CD14-positive monocyte (primary cell): ENCODE measurements at regions not wholly inside any gene's neighbourhood (a gene's known extent, or its start where the extent isn't known, plus 50 kb on each side); places are given as distances from the start of the nearest gene placed in this dataset.

Source experiments
- DNase-seq, 3 donors: peaks; one replicate each; pipeline ENCODE4 v3.0.0-alpha.2; 2011 to 2022
- H2AFZ ChIP-seq: 2 replicates; pipeline ENCODE4 v1.6.0; 2012; ENCODE audit warnings: mild to moderate bottlenecking, low read depth, low read length, inconsistent platforms; ENCODE audit not compliant: insufficient read depth, poor library complexity, severe bottlenecking
- H3K27ac ChIP-seq, 2 donors: 1 replicate in 1 of 2; 2 replicates in 1 of 2; pipeline ENCODE4 v1.5.1; 2012 to 2013; ENCODE audit warnings: low read length in 2 of 2, control low read depth in 1 of 2, inconsistent platforms in 1 of 2, low read depth in 1 of 2, mild to moderate bottlenecking in 1 of 2
- H3K27me3 ChIP-seq, 2 donors: one replicate each; pipeline versions ENCODE4 v1.6.0 to v1.6.1; 2011 to 2013; ENCODE audit warnings: low read length in 2 of 2; ENCODE audit not compliant: control insufficient read depth in 2 of 2, insufficient read depth in 2 of 2
- H3K36me3 ChIP-seq, 2 donors: replicated peaks in 1 of 2; 1 replicate in 1 of 2; 2 replicates in 1 of 2; pipeline versions ENCODE4 v1.5.1 to v1.6.1; 2012 to 2013; ENCODE audit warnings: low read length in 2 of 2, control low read depth in 1 of 2, inconsistent platforms in 1 of 2, mild to moderate bottlenecking in 1 of 2; ENCODE audit not compliant: insufficient read depth in 2 of 2, control insufficient read depth in 1 of 2
- H3K4me1 ChIP-seq, 2 donors: 1 replicate in 1 of 2; 2 replicates in 1 of 2; pipeline versions ENCODE4 v1.5.1 to v1.6.1; 2012 to 2013; ENCODE audit warnings: low read length in 2 of 2, control low read depth in 1 of 2, inconsistent platforms in 1 of 2, mild to moderate bottlenecking in 1 of 2, moderate library complexity in 1 of 2; ENCODE audit not compliant: insufficient read depth in 2 of 2, control insufficient read depth in 1 of 2
- H3K4me2 ChIP-seq: replicated peaks from 2 replicates; pipeline ENCODE3; 2012; ENCODE audit warnings: low read length, moderate library complexity, mild to moderate bottlenecking; ENCODE audit not compliant: poor library complexity, severe bottlenecking; ENCODE audit errors: extremely low read depth
- H3K4me3 ChIP-seq, 3 experiments: fragments of 200-600 bp in 1 of 3; sonication (generic) in 1 of 3; replicated peaks in 1 of 3; 1 replicate in 2 of 3; 2 replicates in 1 of 3; pipeline ENCODE4 v1.5.1; 2011 to 2013; ENCODE audit warnings: low read length in 3 of 3, mild to moderate bottlenecking in 3 of 3, control low read depth in 2 of 3, low read depth in 2 of 3, inconsistent platforms in 1 of 3, moderate library complexity in 1 of 3
- H3K79me2 ChIP-seq: 2 replicates; pipeline ENCODE4 v1.6.0; 2012; ENCODE audit warnings: mild to moderate bottlenecking, control low read depth, inconsistent platforms, low read length, moderate library complexity; ENCODE audit not compliant: insufficient read depth
- H3K9ac ChIP-seq: 2 replicates; pipeline ENCODE4 v1.6.0; 2017; ENCODE audit warnings: low read length, mild to moderate bottlenecking; ENCODE audit not compliant: insufficient read depth, poor library complexity, severe bottlenecking
- H3K9me3 ChIP-seq, 2 donors: replicated peaks in 1 of 2; 1 replicate in 1 of 2; 2 replicates in 1 of 2; pipeline versions ENCODE4 v1.5.1 to v1.6.1; 2012 to 2013; ENCODE audit warnings: low read length in 2 of 2, control low read depth in 1 of 2; ENCODE audit not compliant: control insufficient read depth in 1 of 2, insufficient read depth in 1 of 2
- H4K20me1 ChIP-seq: 2 replicates; pipeline ENCODE4 v1.6.0; 2012; ENCODE audit warnings: mild to moderate bottlenecking, low read length, control low read depth, moderate library complexity; ENCODE audit not compliant: insufficient read depth
- H3K27ac Mint-ChIP-seq, 7 donors: one replicate each; pipeline ENCODE4 v1.8.0; 2020; ENCODE audit warnings: mild to moderate bottlenecking in 7 of 7, mixed read lengths in 7 of 7, moderate library complexity in 6 of 7, inconsistent platforms in 2 of 7
- H3K27me3 Mint-ChIP-seq, 3 donors: one replicate each; pipeline ENCODE4 v1.8.0; 2021 to 2022; ENCODE audit warnings: low read depth in 3 of 3, mild to moderate bottlenecking in 3 of 3, mixed read lengths in 3 of 3, moderate library complexity in 3 of 3, inconsistent platforms in 1 of 3
- H3K36me3 Mint-ChIP-seq, 2 donors: one replicate each; pipeline ENCODE4 v1.8.0; 2020; ENCODE audit warnings: mixed read lengths in 2 of 2, inconsistent platforms in 1 of 2, mild to moderate bottlenecking in 1 of 2
- H3K4me1 Mint-ChIP-seq: one replicate; pipeline ENCODE4 v1.8.0; 2020; ENCODE audit warnings: mild to moderate bottlenecking, mixed read lengths
- H3K4me3 Mint-ChIP-seq, 2 donors: one replicate each; pipeline ENCODE4 v1.8.0; 2020; ENCODE audit warnings: mild to moderate bottlenecking in 2 of 2, mixed read lengths in 2 of 2, moderate library complexity in 1 of 2
- H3K9me3 Mint-ChIP-seq, 7 donors: one replicate each; pipeline ENCODE4 v1.8.0; 2020 to 2022; ENCODE audit warnings: mixed read lengths in 7 of 7, mild to moderate bottlenecking in 6 of 7, moderate library complexity in 6 of 7, inconsistent platforms in 2 of 7
- WGBS: methylation state at CpG from one replicate; pipeline ENCODE4 v1.1.5; 2013; ENCODE audit warnings: missing lambda C conversion rate; ENCODE audit not compliant: insufficient coverage; 5-methylcytosine and 5-hydroxymethylcytosine counted together
- intact Hi-C, 2 donors: fragments of 100-400 bp; cut with micrococcal nuclease; formaldehyde crosslinking; loops; one replicate each; pipeline versions ENCODE4 v1.15.0 to v1.15.1; 2023
- TF ChIP-seq, protein P1 (sequence below): fragments of 200-600 bp; IDR thresholded peaks from one replicate; pipeline ENCODE4 v1.8.0; 2022; ENCODE audit warnings: antibody characterized with exemption, mild to moderate bottlenecking

DNA sequence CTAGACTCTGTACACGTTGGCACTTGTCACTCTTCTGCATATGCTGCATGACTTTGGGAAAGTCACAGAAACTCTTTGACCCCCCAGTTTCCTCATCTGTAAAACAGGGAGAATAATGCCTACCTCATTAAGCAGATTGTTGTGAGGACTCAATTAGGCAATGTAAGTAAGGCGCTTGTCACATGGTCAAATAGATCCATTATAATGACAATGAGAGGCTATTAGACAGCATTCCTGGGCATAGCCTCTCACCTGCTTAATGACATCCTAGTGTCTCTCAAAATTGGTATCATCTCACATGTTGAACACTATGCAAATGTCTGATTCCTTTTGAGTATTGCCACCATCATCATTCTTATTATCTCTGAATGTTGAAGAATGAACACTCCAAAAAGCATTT lies 172.6 kb upstream of the JADE1 start:
- H4K20me1 ChIP-seq = no peaks in the 10 kb centered on the region
- no peak overlapping the region for H3K4me2 ChIP-seq
- no peaks in the 10 kb centered on the region for H3K4me1 Mint-ChIP-seq
- intact Hi-C loops = no loop called here
- no peak overlapping the region for H2AFZ ChIP-seq
- peaks cover 2 to 12% (median 6%) of the 10 kb centered on the region in 7 donors for H3K9me3 Mint-ChIP-seq
- no peaks in the 10 kb centered on the region for H3K27me3 ChIP-seq
- no peak overlapping the region for H3K27ac ChIP-seq
- no peak overlapping the region for H3K9ac ChIP-seq
- peaks cover 2 to 3% (median 2%) of the 10 kb centered on the region in 3 donors for H3K27me3 Mint-ChIP-seq
- TF ChIP-seq, protein P1, sequence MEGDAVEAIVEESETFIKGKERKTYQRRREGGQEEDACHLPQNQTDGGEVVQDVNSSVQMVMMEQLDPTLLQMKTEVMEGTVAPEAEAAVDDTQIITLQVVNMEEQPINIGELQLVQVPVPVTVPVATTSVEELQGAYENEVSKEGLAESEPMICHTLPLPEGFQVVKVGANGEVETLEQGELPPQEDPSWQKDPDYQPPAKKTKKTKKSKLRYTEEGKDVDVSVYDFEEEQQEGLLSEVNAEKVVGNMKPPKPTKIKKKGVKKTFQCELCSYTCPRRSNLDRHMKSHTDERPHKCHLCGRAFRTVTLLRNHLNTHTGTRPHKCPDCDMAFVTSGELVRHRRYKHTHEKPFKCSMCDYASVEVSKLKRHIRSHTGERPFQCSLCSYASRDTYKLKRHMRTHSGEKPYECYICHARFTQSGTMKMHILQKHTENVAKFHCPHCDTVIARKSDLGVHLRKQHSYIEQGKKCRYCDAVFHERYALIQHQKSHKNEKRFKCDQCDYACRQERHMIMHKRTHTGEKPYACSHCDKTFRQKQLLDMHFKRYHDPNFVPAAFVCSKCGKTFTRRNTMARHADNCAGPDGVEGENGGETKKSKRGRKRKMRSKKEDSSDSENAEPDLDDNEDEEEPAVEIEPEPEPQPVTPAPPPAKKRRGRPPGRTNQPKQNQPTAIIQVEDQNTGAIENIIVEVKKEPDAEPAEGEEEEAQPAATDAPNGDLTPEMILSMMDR = no peak
- no peaks in the 10 kb centered on the region for H3K4me1 ChIP-seq
- WGBS = no CpG with 5 or more reads among the region's 2 CpGs
- H3K9me3 ChIP-seq = no peaks in the 10 kb centered on the region
- DNase-seq = no peak
- H3K27ac Mint-ChIP-seq = no peak overlapping the region
- no peaks in the 10 kb centered on the region for H3K79me2 ChIP-seq
- no peak overlapping the region for H3K4me3 Mint-ChIP-seq
- H3K36me3 ChIP-seq = no peaks in the 10 kb centered on the region
- H3K36me3 Mint-ChIP-seq = no peaks in the 10 kb centered on the region
- H3K4me3 ChIP-seq = no peak overlapping the region

DNA sequence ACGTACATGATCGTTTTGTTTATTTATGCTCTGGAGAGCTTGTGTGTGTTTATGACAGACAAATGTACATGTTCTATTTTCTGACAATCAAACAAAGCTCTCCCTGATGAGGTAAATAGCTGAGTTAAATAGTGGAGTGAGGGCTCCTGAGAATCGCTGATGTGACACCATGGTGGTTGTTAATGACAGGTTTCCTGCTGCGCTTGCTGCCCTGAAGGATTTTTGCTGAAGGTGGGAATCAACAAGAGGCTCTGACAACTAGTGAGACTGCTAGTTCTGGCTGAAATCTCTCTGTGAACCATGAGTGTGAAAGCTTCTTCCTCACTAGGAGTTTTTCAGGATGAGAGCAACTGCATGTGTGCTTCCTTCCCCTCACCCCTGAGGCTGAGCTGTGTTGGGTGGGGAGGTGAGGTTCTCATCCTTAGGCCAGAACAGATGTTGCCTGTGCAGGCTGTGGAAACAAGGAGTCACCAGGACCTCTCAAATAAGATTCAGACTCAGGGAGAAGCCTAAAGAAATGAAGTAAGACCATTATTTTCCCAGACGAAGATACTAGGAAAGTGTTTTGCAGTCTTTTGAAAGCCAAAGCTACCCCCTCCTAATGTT lies 173.4 kb upstream of the JADE1 start:
- 67% methylated on average over 1 of the region's 5 CpGs for WGBS
- Mint-ChIP-seq H3K27me3 (peaks cover 2 to 3% (median 2%) of the 10 kb centered on the region in 3 donors), H3K27ac (no peak overlapping the region), H3K4me3 (no peak overlapping the region), H3K9me3 (peaks cover 2 to 10% (median 4%) of the 10 kb centered on the region in 7 donors), H3K4me1 (no peaks in the 10 kb centered on the region), H3K36me3 (no peaks in the 10 kb centered on the region)
- no peaks in the 10 kb centered on the region for H4K20me1 ChIP-seq
- no peaks in the 10 kb centered on the region for H3K27me3 ChIP-seq
- H3K4me2 ChIP-seq = no peak overlapping the region
- H3K4me3 ChIP-seq = no peak overlapping the region
- no peak overlapping the region for H3K27ac ChIP-seq
- H3K9me3 ChIP-seq = no peaks in the 10 kb centered on the region
- TF ChIP-seq, protein P1 = no peak
- H3K9ac ChIP-seq = no peak overlapping the region
- no peaks in the 10 kb centered on the region for H3K4me1 ChIP-seq
- no peaks in the 10 kb centered on the region for H3K79me2 ChIP-seq
- no peaks in the 10 kb centered on the region for H3K36me3 ChIP-seq
- DNase-seq = no peak
- no peak overlapping the region for H2AFZ ChIP-seq
- intact Hi-C loops = no loop called here
